Uterus (tissue), 3 donors: ENCODE measurements at regions not wholly inside any gene's neighbourhood (a gene's known extent, or its start where the extent isn't known, plus 50 kb on each side); places are given as distances from the start of the nearest gene placed in this dataset.

Source experiments
- DNase-seq, 2 donors: peaks; one replicate each; pipeline ENCODE4 v3.0.0-alpha.2; 2019 to 2020
- H3K27ac ChIP-seq, 2 donors: fragments of 200-600 bp; sonication (generic); 1 replicate in 1 of 2; 2 replicates in 1 of 2; pipeline ENCODE4 v1.5.1; 2016 to 2018
- H3K27me3 ChIP-seq, 2 donors: fragments of 200-600 bp; sonication (generic); one replicate each; pipeline ENCODE4 v1.5.1; 2018 to 2019; ENCODE audit warnings: control low read depth in 1 of 2
- H3K36me3 ChIP-seq, 2 donors: fragments of 200-600 bp; sonication (generic); one replicate each; pipeline ENCODE4 v1.5.1; 2019; ENCODE audit warnings: control low read depth in 1 of 2
- H3K4me1 ChIP-seq, 2 donors: fragments of 200-600 bp; sonication (generic); one replicate each; pipeline ENCODE4 v1.5.1; 2018 to 2019; ENCODE audit warnings: control low read depth in 1 of 2
- H3K4me3 ChIP-seq, 2 donors: fragments of 200-600 bp; sonication (generic); 1 replicate in 1 of 2; 2 replicates in 1 of 2; pipeline ENCODE4 v1.5.1; 2018 to 2019; ENCODE audit warnings: mild to moderate bottlenecking in 1 of 2
- H3K9me3 ChIP-seq, 2 donors: fragments of 200-600 bp; sonication (generic); one replicate each; pipeline ENCODE4 v1.5.1; 2019; ENCODE audit warnings: control low read depth in 1 of 2
- POLR2A ChIP-seq, 2 donors: fragments of 450-650 bp; IDR thresholded peaks; one replicate each; pipeline ENCODE4 v1.6.1; 2016; ENCODE audit warnings: antibody characterized with exemption in 2 of 2, mild to moderate bottlenecking in 1 of 2, moderate library complexity in 1 of 2
- intact Hi-C: fragments of 100-400 bp; cut with DNase I; formaldehyde crosslinking; loops from one replicate; pipeline ENCODE4 v1.15.1; 2023; ENCODE audit warnings: low total_unique reads
- TF ChIP-seq, protein P1 (sequence below), 4 experiments: fragments of 200-600 bp in 2 of 4; fragments of 450-650 bp in 2 of 4; sonication (generic) in 2 of 4; IDR thresholded peaks; one replicate each; pipeline ENCODE4 v1.5.1; 2016 to 2019; ENCODE audit warnings: antibody characterized with exemption in 4 of 4, mild to moderate bottlenecking in 2 of 4, moderate library complexity in 1 of 4
- donor health status: DM: yes; HTN: yes; CAD: no.

- intact Hi-C loops: no loop called here
- no peaks in the 10 kb centered on the region for H3K9me3 ChIP-seq
- no peaks in the 10 kb centered on the region for H3K27me3 ChIP-seq
- H3K27ac ChIP-seq: no peak overlapping the region
- H3K36me3 ChIP-seq: no peaks in the 10 kb centered on the region
- no peak overlapping the region for H3K4me3 ChIP-seq
- DNase-seq: no peak
- no peaks in the 10 kb centered on the region for H3K4me1 ChIP-seq
- no peak for TF ChIP-seq POLR2A (IDR thresholded peaks at IDR 0.05)
- TF ChIP-seq, protein P1, sequence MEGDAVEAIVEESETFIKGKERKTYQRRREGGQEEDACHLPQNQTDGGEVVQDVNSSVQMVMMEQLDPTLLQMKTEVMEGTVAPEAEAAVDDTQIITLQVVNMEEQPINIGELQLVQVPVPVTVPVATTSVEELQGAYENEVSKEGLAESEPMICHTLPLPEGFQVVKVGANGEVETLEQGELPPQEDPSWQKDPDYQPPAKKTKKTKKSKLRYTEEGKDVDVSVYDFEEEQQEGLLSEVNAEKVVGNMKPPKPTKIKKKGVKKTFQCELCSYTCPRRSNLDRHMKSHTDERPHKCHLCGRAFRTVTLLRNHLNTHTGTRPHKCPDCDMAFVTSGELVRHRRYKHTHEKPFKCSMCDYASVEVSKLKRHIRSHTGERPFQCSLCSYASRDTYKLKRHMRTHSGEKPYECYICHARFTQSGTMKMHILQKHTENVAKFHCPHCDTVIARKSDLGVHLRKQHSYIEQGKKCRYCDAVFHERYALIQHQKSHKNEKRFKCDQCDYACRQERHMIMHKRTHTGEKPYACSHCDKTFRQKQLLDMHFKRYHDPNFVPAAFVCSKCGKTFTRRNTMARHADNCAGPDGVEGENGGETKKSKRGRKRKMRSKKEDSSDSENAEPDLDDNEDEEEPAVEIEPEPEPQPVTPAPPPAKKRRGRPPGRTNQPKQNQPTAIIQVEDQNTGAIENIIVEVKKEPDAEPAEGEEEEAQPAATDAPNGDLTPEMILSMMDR (IDR thresholded peaks at IDR 0.05): no peak
Observed at GRCh38 chr16:80033783-80034468, 433.4 kb upstream of the MAF start.

DNA sequence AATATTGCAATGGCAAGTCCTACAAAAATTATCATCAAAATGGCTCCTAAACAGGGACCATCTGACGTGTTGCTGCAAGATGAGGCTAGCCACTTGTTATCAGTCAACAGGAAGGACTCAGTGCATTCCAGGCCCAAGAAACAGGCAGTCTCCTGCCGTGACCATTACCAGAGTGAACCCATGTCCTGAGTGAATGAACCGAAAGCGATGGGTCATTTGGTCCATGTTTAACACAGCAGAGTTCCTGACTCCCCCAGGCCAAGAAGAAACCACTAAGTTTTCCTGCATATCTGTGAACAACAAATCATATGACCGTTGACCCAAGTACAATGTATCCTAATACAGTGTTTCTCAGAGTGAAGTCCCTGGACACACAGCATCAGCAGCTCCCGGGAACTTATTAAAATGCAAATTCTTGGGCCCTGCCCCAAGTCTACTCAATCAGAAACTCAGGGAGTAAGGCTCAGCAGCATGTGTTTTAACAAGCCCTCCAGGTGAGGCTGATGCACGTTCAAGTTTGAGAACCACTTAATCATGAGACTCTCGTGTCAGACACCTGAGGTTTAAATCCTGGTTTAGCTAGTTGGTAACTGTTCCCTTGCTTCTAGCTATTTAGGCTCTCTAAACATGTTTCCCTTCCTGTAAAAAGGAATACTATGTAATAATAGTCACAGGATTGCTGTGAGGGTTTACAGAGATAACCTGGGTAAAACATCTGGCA, 429.4 kb upstream of the MAF start:
- TF ChIP-seq, protein P1 (IDR thresholded peaks at IDR 0.05): no peak
- TF ChIP-seq POLR2A (IDR thresholded peaks at IDR 0.05): no peak
- Histone ChIP-seq H3K27me3 (no peaks in the 10 kb centered on the region), H3K4me1 (no peaks in the 10 kb centered on the region), H3K36me3 (no peaks in the 10 kb centered on the region), H3K27ac (no peak overlapping the region), H3K4me3 (no peak overlapping the region), H3K9me3 (no peaks in the 10 kb centered on the region)
- no peak for DNase-seq
- intact Hi-C loops: no loop called here

DNA sequence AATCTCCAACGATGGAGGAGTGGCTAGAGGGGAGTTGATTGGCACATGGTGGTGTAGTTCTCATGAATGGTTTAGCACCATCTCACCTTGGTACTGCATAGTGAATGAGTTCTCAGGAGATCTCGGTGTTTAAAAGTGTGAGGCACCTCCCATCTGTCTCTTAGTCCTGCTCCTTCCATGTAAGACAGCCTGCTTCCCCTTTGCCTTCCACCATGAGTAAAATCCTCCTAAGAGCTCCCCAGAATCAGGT, 428.8 kb upstream of the MAF start:
- TF ChIP-seq, protein P1 (IDR thresholded peaks at IDR 0.05): no peak
- TF ChIP-seq POLR2A (IDR thresholded peaks at IDR 0.05): no peak
- H3K27ac ChIP-seq: no peak overlapping the region
- no peak overlapping the region for H3K4me3 ChIP-seq
- H3K9me3 ChIP-seq: no peaks in the 10 kb centered on the region
- no peaks in the 10 kb centered on the region for H3K27me3 ChIP-seq
- H3K4me1 ChIP-seq: no peaks in the 10 kb centered on the region
- H3K36me3 ChIP-seq: no peaks in the 10 kb centered on the region
- intact Hi-C loops: no loop called here
- DNase-seq: no peak

DNA sequence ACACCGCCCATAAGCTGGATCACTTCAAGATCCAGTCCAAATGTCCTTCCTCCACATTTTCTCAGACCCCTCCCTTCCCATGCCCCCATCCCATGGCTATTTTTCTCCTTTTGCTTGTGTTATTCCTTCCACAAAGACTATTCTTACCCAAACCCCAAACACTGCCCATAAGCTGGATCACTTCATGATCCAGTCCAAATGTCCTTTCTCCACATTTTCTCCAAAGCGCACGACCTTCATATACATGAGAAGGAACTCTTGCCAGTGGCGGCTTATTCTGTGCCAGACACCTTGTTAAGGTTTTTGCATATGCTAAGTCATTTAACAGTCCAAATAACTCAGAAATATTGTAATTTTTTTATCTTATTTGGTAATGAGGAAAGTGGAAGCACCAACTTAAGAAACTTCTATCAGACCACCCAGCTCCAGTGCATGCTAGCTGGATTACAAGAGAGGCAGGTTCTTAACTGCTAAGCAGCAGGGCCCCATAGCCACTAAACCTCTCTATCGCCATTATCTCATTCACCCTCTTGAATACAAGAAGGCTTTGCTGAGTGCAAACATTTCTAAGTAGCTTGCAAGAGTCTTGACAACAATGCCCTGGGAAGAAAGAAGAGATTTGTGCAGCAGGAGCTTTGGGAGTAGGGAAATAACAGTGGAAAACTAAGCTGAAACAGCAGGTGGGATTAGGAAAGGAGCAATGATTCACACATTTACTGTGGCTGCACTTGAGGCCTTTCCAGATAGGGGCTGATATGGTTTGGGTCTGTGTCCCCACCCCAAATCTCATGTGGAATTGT, 428.2 kb upstream of the MAF start:
- H3K9me3 ChIP-seq: no peaks in the 10 kb centered on the region
- intact Hi-C loops: no loop called here
- TF ChIP-seq, protein P1 (IDR thresholded peaks at IDR 0.05): no peak
- TF ChIP-seq POLR2A (IDR thresholded peaks at IDR 0.05): no peak

More for the DNA sequence above, 428.2 kb upstream of the MAF start:
- Histone ChIP-seq H3K36me3 (no peaks in the 10 kb centered on the region), H3K4me3 (no peak overlapping the region), H3K27me3 (no peaks in the 10 kb centered on the region), H3K27ac (no peak overlapping the region), H3K4me1 (no peaks in the 10 kb centered on the region)
- DNase-seq: no peak
